ENCODE measurements at regions not wholly inside any gene's neighbourhood (a gene's known extent, or its start where the extent isn't known, plus 50 kb on each side); places are given as distances from the start of the nearest gene placed in this dataset.

GRCh38 chr4:24720979-24721378 lies 74.4 kb upstream of the SOD3 start:
- Histone ChIP-seq H3K27ac (no peak overlapping the region), H3K9me3 (peaks cover 0 to 2% (median 0%) of the 10 kb centered on the region in 4 donors), H3K4me1 (no peaks in the 10 kb centered on the region), H3K27me3 (no peaks in the 10 kb centered on the region), H3K36me3 (no peaks in the 10 kb centered on the region), H3K4me3 (no peak overlapping the region)
- TF ChIP-seq EP300 (IDR thresholded peaks at IDR 0.05) (no peak), POLR2AphosphoS5 (IDR thresholded peaks at IDR 0.05) (no peak), POLR2A (IDR thresholded peaks at IDR 0.05) (no peak)
- TF ChIP-seq, protein P1, sequence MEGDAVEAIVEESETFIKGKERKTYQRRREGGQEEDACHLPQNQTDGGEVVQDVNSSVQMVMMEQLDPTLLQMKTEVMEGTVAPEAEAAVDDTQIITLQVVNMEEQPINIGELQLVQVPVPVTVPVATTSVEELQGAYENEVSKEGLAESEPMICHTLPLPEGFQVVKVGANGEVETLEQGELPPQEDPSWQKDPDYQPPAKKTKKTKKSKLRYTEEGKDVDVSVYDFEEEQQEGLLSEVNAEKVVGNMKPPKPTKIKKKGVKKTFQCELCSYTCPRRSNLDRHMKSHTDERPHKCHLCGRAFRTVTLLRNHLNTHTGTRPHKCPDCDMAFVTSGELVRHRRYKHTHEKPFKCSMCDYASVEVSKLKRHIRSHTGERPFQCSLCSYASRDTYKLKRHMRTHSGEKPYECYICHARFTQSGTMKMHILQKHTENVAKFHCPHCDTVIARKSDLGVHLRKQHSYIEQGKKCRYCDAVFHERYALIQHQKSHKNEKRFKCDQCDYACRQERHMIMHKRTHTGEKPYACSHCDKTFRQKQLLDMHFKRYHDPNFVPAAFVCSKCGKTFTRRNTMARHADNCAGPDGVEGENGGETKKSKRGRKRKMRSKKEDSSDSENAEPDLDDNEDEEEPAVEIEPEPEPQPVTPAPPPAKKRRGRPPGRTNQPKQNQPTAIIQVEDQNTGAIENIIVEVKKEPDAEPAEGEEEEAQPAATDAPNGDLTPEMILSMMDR (IDR thresholded peaks at IDR 0.05) = no peak
- DNase-seq (no peak), ATAC-seq (ENCODE audit: low FRiP score in 2 of 2) (no peak)
- whole genome bisulfite sequencing, 2 donors = 76 to 79% methylated on average over 2 of the region's 2 CpGs

DNA sequence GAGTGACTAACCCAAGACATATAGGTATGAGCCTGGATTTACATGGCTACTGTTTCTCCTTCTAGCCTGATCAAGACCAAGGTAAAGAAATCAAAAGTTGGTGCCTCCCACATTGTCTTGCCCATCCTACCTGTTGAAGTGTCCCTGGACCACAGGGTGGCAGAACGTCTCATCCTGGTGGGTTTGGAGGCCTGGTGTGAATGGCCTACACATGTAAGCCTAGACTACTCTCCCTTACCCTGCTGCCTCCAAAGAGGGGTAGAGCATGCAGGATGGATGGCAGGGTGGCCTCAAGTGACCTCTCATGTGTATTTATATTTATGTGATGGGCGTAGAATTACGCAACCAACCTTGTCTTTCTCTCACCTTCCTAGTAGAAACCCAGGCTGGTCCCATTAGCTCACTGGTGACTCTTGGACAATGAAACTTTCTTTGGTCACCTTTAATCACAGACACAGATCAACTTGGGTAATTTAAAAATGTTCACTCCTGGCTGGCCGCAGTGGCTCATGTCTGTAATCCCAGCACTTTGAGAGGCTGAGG lies 73.3 kb upstream of the SOD3 start:
- DNase-seq = no peak
- 83 to 96% methylated on average over 4 of the region's 4 CpGs for WGBS, 2 donors
- no peak for TF ChIP-seq POLR2AphosphoS5 (IDR thresholded peaks at IDR 0.05)
- TF ChIP-seq, protein P1 (IDR thresholded peaks at IDR 0.05) = no peak
- TF ChIP-seq EP300 (IDR thresholded peaks at IDR 0.05) = no peak
- no peak for TF ChIP-seq POLR2A (IDR thresholded peaks at IDR 0.05)
- Histone ChIP-seq H3K27ac (no peak overlapping the region), H3K4me3 (no peak overlapping the region), H3K9me3 (no peaks in the 10 kb centered on the region), H3K36me3 (no peaks in the 10 kb centered on the region), H3K27me3 (no peaks in the 10 kb centered on the region), H3K4me1 (no peaks in the 10 kb centered on the region)
- no peak for ATAC-seq (ENCODE audit: low FRiP score in 2 of 2)

DNA sequence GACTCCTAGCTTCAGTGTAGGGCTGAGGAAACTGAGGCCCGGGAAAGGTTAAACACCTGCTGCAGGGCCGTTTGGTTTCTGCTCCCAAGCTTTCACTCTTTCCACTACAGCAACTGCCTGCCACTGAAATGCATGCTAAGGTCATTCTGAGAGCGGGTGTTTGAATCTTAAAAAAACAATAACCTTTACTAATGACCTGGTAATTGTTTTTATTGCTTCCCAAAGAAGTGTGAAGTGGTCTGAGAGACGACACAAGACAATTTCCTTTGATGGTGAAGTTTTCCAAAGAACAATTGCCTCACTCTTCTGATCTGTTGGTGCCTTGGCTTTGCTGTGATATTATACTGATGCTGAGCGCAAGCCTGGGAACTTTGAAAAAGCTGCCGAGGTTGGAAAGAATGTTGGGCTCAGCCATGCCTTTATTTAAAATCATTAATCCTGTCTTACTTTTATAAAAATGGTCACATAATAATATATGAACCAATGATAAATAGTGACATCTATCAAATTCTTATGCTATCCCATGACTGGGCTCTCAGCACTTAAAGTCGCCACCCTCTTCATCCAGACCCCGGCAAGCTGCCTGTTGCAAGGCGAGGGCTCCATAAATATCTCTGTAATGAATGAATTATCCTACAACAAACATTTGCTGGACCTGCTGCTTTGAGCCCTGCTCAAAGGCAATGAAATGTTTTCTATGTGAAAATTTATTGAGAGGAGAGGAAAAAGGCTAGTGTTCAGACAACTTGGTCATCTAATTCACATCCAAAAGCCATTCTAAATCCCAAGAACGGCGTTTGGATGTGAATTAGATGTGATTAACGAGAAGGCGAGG lies 67.8 kb upstream of the SOD3 start:
- Histone ChIP-seq H3K4me1 (no peaks in the 10 kb centered on the region), H3K36me3 (no peaks in the 10 kb centered on the region), H3K27me3 (no peaks in the 10 kb centered on the region), H3K4me3 (no peak overlapping the region), H3K27ac (no peak overlapping the region), H3K9me3 (no peaks in the 10 kb centered on the region)
- WGBS, 2 donors = 62 to 66% methylated on average over 13 of the region's 13 CpGs
- ATAC-seq (ENCODE audit: low FRiP score in 2 of 2) = no peak
- no peak for DNase-seq
- TF ChIP-seq POLR2A (IDR thresholded peaks at IDR 0.05) (no peak), EP300 (IDR thresholded peaks at IDR 0.05) (no peak), POLR2AphosphoS5 (IDR thresholded peaks at IDR 0.05) (no peak)
- TF ChIP-seq, protein P1 (IDR thresholded peaks at IDR 0.05) = no peak

DNA sequence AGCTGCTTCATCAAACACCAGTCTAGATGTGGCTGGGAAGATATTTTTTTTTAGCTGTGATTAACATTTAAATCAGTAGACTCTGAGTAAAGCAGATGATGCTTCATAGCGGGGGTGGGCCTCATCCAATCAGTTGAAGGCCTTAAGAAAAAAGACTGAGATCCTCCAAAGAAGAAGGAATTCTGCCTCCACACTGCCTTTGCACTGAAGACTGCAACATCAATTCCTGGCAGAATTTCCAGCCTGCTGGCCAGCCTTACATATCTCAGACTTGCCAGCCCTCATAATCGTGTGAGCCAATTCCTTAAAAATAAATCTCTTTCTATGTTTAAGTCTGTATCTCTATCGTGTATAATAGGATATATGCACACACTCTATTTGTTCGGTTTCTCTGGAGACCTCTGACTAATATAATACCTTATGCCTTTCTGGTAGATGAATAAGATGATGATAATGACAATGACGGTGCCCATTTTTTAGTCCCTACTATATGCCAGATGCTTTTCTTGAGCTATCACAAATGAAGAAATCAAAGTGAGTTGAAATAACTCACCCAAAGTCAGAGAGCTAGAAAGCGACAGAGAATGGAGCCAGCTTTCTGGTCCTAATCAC lies 66.1 kb upstream of the SOD3 start:
- 79 to 80% methylated on average over 6 of the region's 6 CpGs for WGBS, 2 donors
- H3K4me1 ChIP-seq = no peaks in the 10 kb centered on the region
- H3K27me3 ChIP-seq = no peaks in the 10 kb centered on the region
- no peaks in the 10 kb centered on the region for H3K36me3 ChIP-seq
- no peak overlapping the region for H3K27ac ChIP-seq
- no peak for ATAC-seq (ENCODE audit: low FRiP score in 2 of 2)
- H3K4me3 ChIP-seq = no peak overlapping the region
- no peak for DNase-seq
- TF ChIP-seq POLR2AphosphoS5 (IDR thresholded peaks at IDR 0.05) (no peak), EP300 (IDR thresholded peaks at IDR 0.05) (no peak), POLR2A (IDR thresholded peaks at IDR 0.05) (no peak)
- TF ChIP-seq, protein P1 (IDR thresholded peaks at IDR 0.05) = no peak
- H3K9me3 ChIP-seq = no peaks in the 10 kb centered on the region

All from upper lobe of left lung (tissue), 6 donors.